ENCODE measurements at regions not wholly inside any gene's neighbourhood (a gene's known extent, or its start where the extent isn't known, plus 50 kb on each side); places are given as distances from the start of the nearest gene placed in this dataset.

DNA sequence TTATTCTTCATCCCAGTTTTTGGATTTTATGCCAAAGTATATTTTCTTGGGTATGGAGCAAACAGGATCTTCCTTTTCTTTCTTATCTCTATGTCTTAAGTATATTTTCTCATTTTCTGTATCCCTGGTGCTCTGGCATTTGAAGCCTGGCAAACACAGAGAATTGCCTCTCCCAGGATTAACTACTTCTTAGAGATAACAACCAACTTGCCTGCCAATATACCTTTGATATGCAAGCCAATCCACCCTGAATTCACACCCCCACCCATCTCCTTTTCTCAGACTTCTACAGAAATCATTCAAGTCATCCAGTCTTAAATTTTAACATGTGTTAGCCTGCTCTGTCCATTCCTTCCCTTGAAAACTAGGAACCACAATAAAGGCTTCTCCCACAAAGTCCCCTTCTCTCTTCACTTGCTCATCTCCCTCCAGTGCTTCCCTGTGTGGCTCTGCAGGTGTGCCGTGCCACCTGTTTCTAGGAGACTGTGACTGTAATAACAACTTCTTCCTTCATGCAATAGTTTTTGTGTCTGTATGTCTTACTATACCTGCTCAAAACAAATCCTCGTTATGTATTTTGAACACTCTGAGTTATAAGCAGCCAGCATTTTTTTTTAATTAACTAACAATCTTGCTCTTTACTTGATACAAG is 649.7 kb upstream of the RIOK2 start:
- Histone ChIP-seq H2AFZ (replicated peaks; ENCODE audit: low read length, poor library complexity) (no peak overlapping the region), H3K4me2 (ENCODE audit: low read depth, low read length) (no peak overlapping the region), H3K9ac (ENCODE audit: low read depth, low read length) (no peak overlapping the region), H3K27ac (ENCODE audit: insufficient read depth, low read length) (no peak overlapping the region), H4K20me1 (ENCODE audit: insufficient read depth, low read length) (no peaks in the 10 kb centered on the region), H2BK5ac (ENCODE audit: low read depth, low read length, poor library complexity, severe bottlenecking) (no peak overlapping the region), H4K91ac (ENCODE audit: insufficient read depth, low read depth, low read length) (no peak overlapping the region), H3K18ac (ENCODE audit: low read depth, low read length) (no peak overlapping the region), H3K36me3 (ENCODE audit: control insufficient read depth, insufficient read depth, low read length) (no peaks in the 10 kb centered on the region), H3K79me1 (ENCODE audit: low read depth in 1 of 2, low read length in 2 of 2) (no peaks in the 10 kb centered on the region), H3K9me1 (ENCODE audit: insufficient read depth, low read length) (no peaks in the 10 kb centered on the region), H3K14ac (replicated peaks; ENCODE audit: low read depth, low read length) (no peak overlapping the region), H2BK20ac (ENCODE audit: low read depth, low read length) (no peak overlapping the region), H2BK15ac (ENCODE audit: low read depth, low read length) (no peak overlapping the region; the same call in 2 of the 3 replicates), H3K56ac (ENCODE audit: extremely low read depth, insufficient read depth, low read length) (no peak overlapping the region), H4K8ac (ENCODE audit: low read depth in 2 of 2, low read length in 2 of 2) (no peak overlapping the region), H2BK120ac (ENCODE audit: low read depth, low read length) (no peak overlapping the region), H3K27me3 (ENCODE audit: control insufficient read depth, insufficient read depth, low read length) (peaks cover 6% of the 10 kb centered on the region), H3K4me3 (ENCODE audit: insufficient read depth, low read depth, low read length) (no peak overlapping the region), H3K9me3 (ENCODE audit: control insufficient read depth, insufficient read depth, low read length) (no peaks in the 10 kb centered on the region; the same call in 1 of the 2 replicates), H2AK9ac (replicated peaks; ENCODE audit: low read depth, low read length, poor library complexity) (no peak overlapping the region), H4K5ac (ENCODE audit: low read depth, low read length) (no peak overlapping the region), H2AK5ac (ENCODE audit: low read depth, low read length) (no peak overlapping the region), H3K4ac (ENCODE audit: low read depth, low read length) (no peak overlapping the region), H3K23ac (ENCODE audit: low read depth, low read length) (no peak overlapping the region), H3K4me1 (ENCODE audit: control insufficient read depth, insufficient read depth, low read length) (no peaks in the 10 kb centered on the region)
- ChIA-PET CTCF (no interaction called here), POLR2A (ENCODE audit: unreplicated experiment) (no interaction called here)
- no TSS peak for BruUV-seq (replicated peaks)
- TF ChIP-seq MXI1 (IDR thresholded peaks at IDR 0.05; ENCODE audit: borderline replicate concordance, low read depth, low read length) (no peak), RFX5 (IDR thresholded peaks at IDR 0.05; ENCODE audit: low read depth, low read length) (no peak), BHLHE40 (IDR thresholded peaks at IDR 0.05; ENCODE audit: low read depth, low read length) (no peak)
- TF ChIP-seq, protein P1, sequence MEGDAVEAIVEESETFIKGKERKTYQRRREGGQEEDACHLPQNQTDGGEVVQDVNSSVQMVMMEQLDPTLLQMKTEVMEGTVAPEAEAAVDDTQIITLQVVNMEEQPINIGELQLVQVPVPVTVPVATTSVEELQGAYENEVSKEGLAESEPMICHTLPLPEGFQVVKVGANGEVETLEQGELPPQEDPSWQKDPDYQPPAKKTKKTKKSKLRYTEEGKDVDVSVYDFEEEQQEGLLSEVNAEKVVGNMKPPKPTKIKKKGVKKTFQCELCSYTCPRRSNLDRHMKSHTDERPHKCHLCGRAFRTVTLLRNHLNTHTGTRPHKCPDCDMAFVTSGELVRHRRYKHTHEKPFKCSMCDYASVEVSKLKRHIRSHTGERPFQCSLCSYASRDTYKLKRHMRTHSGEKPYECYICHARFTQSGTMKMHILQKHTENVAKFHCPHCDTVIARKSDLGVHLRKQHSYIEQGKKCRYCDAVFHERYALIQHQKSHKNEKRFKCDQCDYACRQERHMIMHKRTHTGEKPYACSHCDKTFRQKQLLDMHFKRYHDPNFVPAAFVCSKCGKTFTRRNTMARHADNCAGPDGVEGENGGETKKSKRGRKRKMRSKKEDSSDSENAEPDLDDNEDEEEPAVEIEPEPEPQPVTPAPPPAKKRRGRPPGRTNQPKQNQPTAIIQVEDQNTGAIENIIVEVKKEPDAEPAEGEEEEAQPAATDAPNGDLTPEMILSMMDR (conservative IDR thresholded peaks at IDR 0.05; ENCODE audit: low read depth, low read length), result no peak
- TF ChIP-seq, protein P2, sequence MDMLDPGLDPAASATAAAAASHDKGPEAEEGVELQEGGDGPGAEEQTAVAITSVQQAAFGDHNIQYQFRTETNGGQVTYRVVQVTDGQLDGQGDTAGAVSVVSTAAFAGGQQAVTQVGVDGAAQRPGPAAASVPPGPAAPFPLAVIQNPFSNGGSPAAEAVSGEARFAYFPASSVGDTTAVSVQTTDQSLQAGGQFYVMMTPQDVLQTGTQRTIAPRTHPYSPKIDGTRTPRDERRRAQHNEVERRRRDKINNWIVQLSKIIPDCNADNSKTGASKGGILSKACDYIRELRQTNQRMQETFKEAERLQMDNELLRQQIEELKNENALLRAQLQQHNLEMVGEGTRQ (IDR thresholded peaks at IDR 0.05; ENCODE audit: low read depth, low read length), result no peak
- DNase-seq (no peak), ATAC-seq (ENCODE audit: low read depth) (no peak)
- WGBS, 2 experiments (ENCODE audit: extremely low coverage in 2 of 2, insufficient read length in 1 of 2), result no CpG with 5 or more reads among the region's 2 CpGs
- in situ Hi-C loops (cut with MboI; ENCODE audit: low sequenced_read_pairs) (no loop called here), intact Hi-C loops (cut with micrococcal nuclease) (loop anchor here (10.0 kb wide), 1 partner anchor 522 kb away; no protein-coding TSS in a partner anchor), dilution Hi-C loops (cut with HindIII; ENCODE audit: low sequenced_read_pairs, unreplicated experiment) (no loop called here)
